WERI-Rb-1 (cell line): ENCODE measurements at regions not wholly inside any gene's neighbourhood (a gene's known extent, or its start where the extent isn't known, plus 50 kb on each side); places are given as distances from the start of the nearest gene placed in this dataset.

Source experiments
- DNase-seq: peaks from one replicate; pipeline ENCODE4 v3.0.0-alpha.2; 2020
- H3K27ac ChIP-seq: fragments of 250-450 bp; sonication (Bioruptor Pico); 2 replicates; pipeline ENCODE4 v1.5.1; 2020; ENCODE audit warnings: mild to moderate bottlenecking, moderate library complexity
- H3K27me3 ChIP-seq: fragments of 250-450 bp; sonication (Bioruptor Pico); 2 replicates; pipeline ENCODE4 v1.5.1; 2021; ENCODE audit warnings: mild to moderate bottlenecking, low read depth, moderate library complexity; ENCODE audit not compliant: insufficient read depth, severe bottlenecking
- H3K36me3 ChIP-seq: fragments of 250-450 bp; sonication (Bioruptor Pico); 2 replicates; pipeline ENCODE4 v1.5.1; 2020; ENCODE audit warnings: mild to moderate bottlenecking, moderate library complexity
- H3K4me3 ChIP-seq: 2 replicates; pipeline ENCODE4 v1.5.1; 2011; ENCODE audit warnings: low read depth, mild to moderate bottlenecking, control low read depth, low read length
- H3K9me3 ChIP-seq: fragments of 250-450 bp; sonication (Bioruptor Pico); 2 replicates; pipeline ENCODE4 v1.5.1; 2021; ENCODE audit warnings: mild to moderate bottlenecking, moderate library complexity; ENCODE audit not compliant: severe bottlenecking
- CTCF ChIP-seq: IDR thresholded peaks from 2 replicates; pipeline ENCODE4 v1.5.1; 2011; ENCODE audit warnings: low read depth, mild to moderate bottlenecking, control low read depth, inconsistent platforms, low read length

- no peak overlapping the region for H3K4me3 ChIP-seq
- H3K27ac ChIP-seq: no peak overlapping the region
- no peaks in the 10 kb centered on the region for H3K27me3 ChIP-seq
- peak; percentile 22 for DNase-seq
- no peak for TF ChIP-seq CTCF
- H3K9me3 ChIP-seq: peaks cover 10% of the 10 kb centered on the region
- H3K36me3 ChIP-seq: no peaks in the 10 kb centered on the region
Measured at GRCh38 chr6:15061180-15061641, 184.7 kb upstream of the JARID2 start.

GRCh38 chr6:15061908-15062515, 183.9 kb upstream of the JARID2 start:
- no peak for TF ChIP-seq CTCF
- peaks cover 10% of the 10 kb centered on the region for H3K9me3 ChIP-seq
- no peaks in the 10 kb centered on the region for H3K36me3 ChIP-seq
- peak; percentile 82 for DNase-seq
- no peaks in the 10 kb centered on the region for H3K27me3 ChIP-seq
- H3K4me3 ChIP-seq: no peak overlapping the region
- H3K27ac ChIP-seq: peak overlapping the region; percentile 19

- no peak for DNase-seq
- H3K9me3 ChIP-seq: peaks cover 8% of the 10 kb centered on the region
- no peaks in the 10 kb centered on the region for H3K27me3 ChIP-seq
- peak overlapping the region; percentile 19 for H3K27ac ChIP-seq
- TF ChIP-seq CTCF: no peak
- no peak overlapping the region for H3K4me3 ChIP-seq
- no peaks in the 10 kb centered on the region for H3K36me3 ChIP-seq
Measured at GRCh38 chr6:15062516-15063252, 183.2 kb upstream of the JARID2 start.

- Histone ChIP-seq H3K36me3 (no peaks in the 10 kb centered on the region), H3K9me3 (peaks cover 8% of the 10 kb centered on the region), H3K27me3 (no peaks in the 10 kb centered on the region), H3K27ac (peak overlapping the region; percentile 4; the same call in 1 of the 2 replicates), H3K4me3 (no peak overlapping the region)
- no peak for TF ChIP-seq CTCF
- no peak for DNase-seq
Measured at GRCh38 chr6:15063253-15063853, 182.5 kb upstream of the JARID2 start.

- H3K4me3 ChIP-seq: no peak overlapping the region
- no peak overlapping the region for H3K27ac ChIP-seq
- TF ChIP-seq CTCF: no peak
- no peaks in the 10 kb centered on the region for H3K9me3 ChIP-seq
- no peaks in the 10 kb centered on the region for H3K27me3 ChIP-seq
- no peaks in the 10 kb centered on the region for H3K36me3 ChIP-seq
- no peak for DNase-seq
Measured at GRCh38 chr6:15065261-15065989, 180.4 kb upstream of the JARID2 start.
